H1 (cell line): ENCODE measurements at regions not wholly inside any gene's neighbourhood (a gene's known extent, or its start where the extent isn't known, plus 50 kb on each side); places are given as distances from the start of the nearest gene placed in this dataset.

Experiments
- NANOG ChIP-seq: IDR thresholded peaks from 2 replicates; pipeline ENCODE4 v1.6.1; 2011; ENCODE audit warnings: low read length, low read depth, mild to moderate bottlenecking, inconsistent platforms; ENCODE audit not compliant: insufficient read depth, poor library complexity, severe bottlenecking
- NRF1 ChIP-seq: IDR thresholded peaks from 2 replicates; pipeline ENCODE4 v1.6.1; 2011; ENCODE audit warnings: mild to moderate bottlenecking, low read depth, low read length, improper control_type of control experiment
- TAF1 ChIP-seq: IDR thresholded peaks from 2 replicates; pipeline ENCODE4 v1.6.1; 2011; ENCODE audit warnings: mild to moderate bottlenecking, low read depth, low read length
- YY1 ChIP-seq: IDR thresholded peaks from 2 replicates; pipeline ENCODE4 v1.6.1; 2011; ENCODE audit warnings: low read depth, mild to moderate bottlenecking, low read length
- TF ChIP-seq, protein P1 (sequence below): IDR thresholded peaks from 2 replicates; pipeline ENCODE4 v1.6.1; 2011; ENCODE audit warnings: low read depth, mild to moderate bottlenecking, low read length; ENCODE audit not compliant: insufficient read depth
- TF ChIP-seq, protein P2 (sequence below), 3 experiments: IDR thresholded peaks; 1 replicate in 2 of 3; 2 replicates in 1 of 3; pipeline versions ENCODE4 v1.5.1 to v1.6.1; 2011; ENCODE audit warnings: low read length in 3 of 3, mild to moderate bottlenecking in 3 of 3, inconsistent platforms in 2 of 3, low read depth in 1 of 3, moderate library complexity in 1 of 3; ENCODE audit not compliant: insufficient read depth in 1 of 3; ENCODE audit errors: control extremely low read depth in 1 of 3

DNA sequence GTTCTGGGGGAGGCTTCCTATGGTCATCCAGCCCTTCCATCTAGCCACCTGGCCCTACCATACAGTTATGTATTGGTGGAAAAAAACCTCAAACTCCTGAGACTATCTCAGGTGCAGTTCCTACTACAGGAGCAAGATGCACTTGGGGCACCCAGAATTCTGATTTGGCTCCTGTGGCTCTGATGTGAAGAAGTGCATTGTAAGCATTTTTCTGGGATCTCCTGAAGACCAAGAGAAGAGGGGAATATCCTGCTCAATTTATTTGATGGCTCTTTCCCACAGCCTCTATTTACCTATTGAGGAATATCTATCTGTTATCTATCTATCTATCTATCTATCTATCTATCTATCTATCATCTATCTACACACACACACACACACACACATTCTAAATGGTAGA, 1981.5 kb downstream of the TP53TG3F start:
- TF ChIP-seq, protein P1, sequence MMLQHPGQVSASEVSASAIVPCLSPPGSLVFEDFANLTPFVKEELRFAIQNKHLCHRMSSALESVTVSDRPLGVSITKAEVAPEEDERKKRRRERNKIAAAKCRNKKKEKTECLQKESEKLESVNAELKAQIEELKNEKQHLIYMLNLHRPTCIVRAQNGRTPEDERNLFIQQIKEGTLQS = no peak
- TF ChIP-seq NANOG = no peak
- TF ChIP-seq, protein P2, sequence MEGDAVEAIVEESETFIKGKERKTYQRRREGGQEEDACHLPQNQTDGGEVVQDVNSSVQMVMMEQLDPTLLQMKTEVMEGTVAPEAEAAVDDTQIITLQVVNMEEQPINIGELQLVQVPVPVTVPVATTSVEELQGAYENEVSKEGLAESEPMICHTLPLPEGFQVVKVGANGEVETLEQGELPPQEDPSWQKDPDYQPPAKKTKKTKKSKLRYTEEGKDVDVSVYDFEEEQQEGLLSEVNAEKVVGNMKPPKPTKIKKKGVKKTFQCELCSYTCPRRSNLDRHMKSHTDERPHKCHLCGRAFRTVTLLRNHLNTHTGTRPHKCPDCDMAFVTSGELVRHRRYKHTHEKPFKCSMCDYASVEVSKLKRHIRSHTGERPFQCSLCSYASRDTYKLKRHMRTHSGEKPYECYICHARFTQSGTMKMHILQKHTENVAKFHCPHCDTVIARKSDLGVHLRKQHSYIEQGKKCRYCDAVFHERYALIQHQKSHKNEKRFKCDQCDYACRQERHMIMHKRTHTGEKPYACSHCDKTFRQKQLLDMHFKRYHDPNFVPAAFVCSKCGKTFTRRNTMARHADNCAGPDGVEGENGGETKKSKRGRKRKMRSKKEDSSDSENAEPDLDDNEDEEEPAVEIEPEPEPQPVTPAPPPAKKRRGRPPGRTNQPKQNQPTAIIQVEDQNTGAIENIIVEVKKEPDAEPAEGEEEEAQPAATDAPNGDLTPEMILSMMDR (IDR thresholded peaks at IDR 0.05; ENCODE audit: control extremely low read depth in 1 of 3, insufficient read depth in 1 of 3, low read depth in 1 of 3, low read length in 3 of 3) = no peak
- TF ChIP-seq YY1 = no peak
- no peak for TF ChIP-seq TAF1
- TF ChIP-seq NRF1 = no peak
